Ascending aorta (tissue), 2 donors: ENCODE measurements at regions not wholly inside any gene's neighbourhood (a gene's known extent, or its start where the extent isn't known, plus 50 kb on each side); places are given as distances from the start of the nearest gene placed in this dataset.

Experiments
- DNase-seq, 2 donors: peaks; one replicate each; pipeline ENCODE4 v3.0.0-alpha.2; 2019; ENCODE audit warnings: low spot score in 2 of 2
- H3K27ac ChIP-seq, 2 donors: fragments of 200-600 bp; sonication (generic); one replicate each; pipeline ENCODE4 v1.5.1; 2016 to 2017; ENCODE audit warnings: mild to moderate bottlenecking in 1 of 2
- H3K27me3 ChIP-seq: fragments of 200-600 bp; sonication (generic); one replicate; pipeline ENCODE4 v1.5.1; 2017
- H3K36me3 ChIP-seq, 2 donors: fragments of 200-600 bp; sonication (generic); one replicate each; pipeline ENCODE4 v1.5.1; 2016
- H3K4me1 ChIP-seq, 2 donors: fragments of 200-600 bp; sonication (generic); one replicate each; pipeline ENCODE4 v1.5.1; 2016 to 2017; ENCODE audit warnings: mild to moderate bottlenecking in 1 of 2
- H3K4me3 ChIP-seq, 2 donors: fragments of 200-600 bp; sonication (generic); one replicate each; pipeline ENCODE4 v1.5.1; 2016 to 2017; ENCODE audit warnings: mild to moderate bottlenecking in 1 of 2
- H3K9me3 ChIP-seq, 2 donors: fragments of 200-600 bp; sonication (generic); one replicate each; pipeline ENCODE4 v1.5.1; 2016
- intact Hi-C: fragments of 100-400 bp; cut with DNase I; formaldehyde crosslinking; loops from one replicate; pipeline ENCODE4 v1.15.1; 2023
- TF ChIP-seq, protein P1 (sequence below), 3 experiments: fragments of 200-600 bp in 2 of 3; fragments of 450-650 bp in 1 of 3; sonication (generic) in 2 of 3; IDR thresholded peaks; one replicate each; pipeline ENCODE4 v1.5.1; 2016 to 2019; ENCODE audit warnings: antibody characterized with exemption in 3 of 3, mild to moderate bottlenecking in 1 of 3, moderate library complexity in 1 of 3

DNA sequence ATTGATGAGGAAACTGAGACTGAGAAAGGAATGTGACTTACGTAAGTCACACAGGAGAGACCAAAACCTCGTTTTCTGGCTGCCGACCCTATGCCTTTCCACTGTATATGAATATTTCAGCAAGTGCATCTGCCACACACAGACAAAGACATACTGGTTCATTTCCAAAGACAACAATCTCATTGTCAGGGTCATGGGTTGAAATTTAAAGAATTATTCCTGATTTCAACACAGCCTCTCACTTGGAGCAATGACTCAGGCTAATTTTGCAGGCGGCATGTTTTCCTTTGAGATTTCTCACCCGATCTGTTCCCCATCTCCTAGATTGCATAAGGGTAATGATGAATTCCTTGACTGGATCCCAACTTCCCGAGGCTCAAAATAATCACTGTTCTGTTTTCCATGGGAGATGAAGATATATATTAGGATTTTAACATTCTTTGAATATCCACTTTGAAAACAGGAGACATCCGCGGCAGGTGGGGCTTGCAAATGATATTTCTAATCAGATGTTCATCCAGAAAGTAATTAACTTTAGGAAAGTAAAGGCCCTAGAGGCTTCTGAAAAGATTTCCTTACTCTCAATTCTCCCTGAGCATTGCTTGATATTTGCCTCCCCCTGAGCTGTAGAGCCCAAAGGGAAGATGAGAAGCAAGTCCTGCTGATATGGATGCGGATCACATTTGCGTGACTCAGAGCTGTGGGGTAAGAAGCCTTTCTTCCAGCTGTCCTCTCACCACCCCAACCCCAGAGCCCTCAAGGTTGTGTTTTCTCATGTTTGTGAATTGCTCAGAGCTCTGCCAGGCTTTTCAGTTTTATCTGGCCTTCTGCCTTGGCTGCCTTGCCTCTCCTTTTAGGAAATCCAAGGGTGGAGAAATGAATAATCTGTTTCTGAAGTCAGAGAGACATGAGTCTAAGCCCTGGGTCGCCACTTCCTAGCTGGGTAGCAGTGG, 361.1 kb upstream of the BOD1L1 start:
- peaks cover 0 to 18% of the 10 kb centered on the region in 2 donors for H3K4me1 ChIP-seq
- peak; percentile 24 to 83 for DNase-seq
- no peaks in the 10 kb centered on the region for H3K9me3 ChIP-seq
- TF ChIP-seq, protein P1, sequence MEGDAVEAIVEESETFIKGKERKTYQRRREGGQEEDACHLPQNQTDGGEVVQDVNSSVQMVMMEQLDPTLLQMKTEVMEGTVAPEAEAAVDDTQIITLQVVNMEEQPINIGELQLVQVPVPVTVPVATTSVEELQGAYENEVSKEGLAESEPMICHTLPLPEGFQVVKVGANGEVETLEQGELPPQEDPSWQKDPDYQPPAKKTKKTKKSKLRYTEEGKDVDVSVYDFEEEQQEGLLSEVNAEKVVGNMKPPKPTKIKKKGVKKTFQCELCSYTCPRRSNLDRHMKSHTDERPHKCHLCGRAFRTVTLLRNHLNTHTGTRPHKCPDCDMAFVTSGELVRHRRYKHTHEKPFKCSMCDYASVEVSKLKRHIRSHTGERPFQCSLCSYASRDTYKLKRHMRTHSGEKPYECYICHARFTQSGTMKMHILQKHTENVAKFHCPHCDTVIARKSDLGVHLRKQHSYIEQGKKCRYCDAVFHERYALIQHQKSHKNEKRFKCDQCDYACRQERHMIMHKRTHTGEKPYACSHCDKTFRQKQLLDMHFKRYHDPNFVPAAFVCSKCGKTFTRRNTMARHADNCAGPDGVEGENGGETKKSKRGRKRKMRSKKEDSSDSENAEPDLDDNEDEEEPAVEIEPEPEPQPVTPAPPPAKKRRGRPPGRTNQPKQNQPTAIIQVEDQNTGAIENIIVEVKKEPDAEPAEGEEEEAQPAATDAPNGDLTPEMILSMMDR (IDR thresholded peaks at IDR 0.05) = no peak
- H3K27me3 ChIP-seq = no peaks in the 10 kb centered on the region
- peak overlapping the region in 1 of 2 donors; percentile 25 for H3K4me3 ChIP-seq
- no peaks in the 10 kb centered on the region for H3K36me3 ChIP-seq
- H3K27ac ChIP-seq = peak overlapping the region in 1 of 2 donors; percentile 75
- intact Hi-C loops = no loop called here

DNA sequence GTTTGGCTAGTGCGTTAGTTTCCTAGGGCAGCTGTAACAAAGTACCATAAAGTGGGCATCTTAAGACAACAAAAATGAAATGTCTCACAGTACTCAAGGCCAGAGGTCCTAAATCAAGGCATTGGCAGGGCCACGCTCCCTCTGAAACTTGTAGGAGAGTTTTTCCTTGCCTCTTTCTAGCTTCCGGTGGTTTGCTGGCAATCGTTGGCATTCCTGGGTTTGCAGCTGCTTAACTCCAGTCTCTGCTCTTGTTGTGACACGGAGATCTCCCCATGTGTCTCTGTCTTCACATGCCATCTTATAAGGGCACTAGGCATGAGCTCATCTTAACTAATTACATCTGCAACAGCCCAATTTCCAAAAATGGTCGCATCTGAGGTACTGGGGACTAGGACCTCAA, 362.0 kb upstream of the BOD1L1 start:
- TF ChIP-seq, protein P1 (IDR thresholded peaks at IDR 0.05) = no peak
- Histone ChIP-seq H3K4me3 (peak overlapping the region; percentile 14 to 25), H3K27ac (peak overlapping the region in 1 of 2 donors; percentile 75), H3K4me1 (peaks cover 0 to 18% of the 10 kb centered on the region in 2 donors), H3K9me3 (no peaks in the 10 kb centered on the region), H3K27me3 (no peaks in the 10 kb centered on the region), H3K36me3 (no peaks in the 10 kb centered on the region)
- intact Hi-C loops = no loop called here
- DNase-seq = no peak

DNA sequence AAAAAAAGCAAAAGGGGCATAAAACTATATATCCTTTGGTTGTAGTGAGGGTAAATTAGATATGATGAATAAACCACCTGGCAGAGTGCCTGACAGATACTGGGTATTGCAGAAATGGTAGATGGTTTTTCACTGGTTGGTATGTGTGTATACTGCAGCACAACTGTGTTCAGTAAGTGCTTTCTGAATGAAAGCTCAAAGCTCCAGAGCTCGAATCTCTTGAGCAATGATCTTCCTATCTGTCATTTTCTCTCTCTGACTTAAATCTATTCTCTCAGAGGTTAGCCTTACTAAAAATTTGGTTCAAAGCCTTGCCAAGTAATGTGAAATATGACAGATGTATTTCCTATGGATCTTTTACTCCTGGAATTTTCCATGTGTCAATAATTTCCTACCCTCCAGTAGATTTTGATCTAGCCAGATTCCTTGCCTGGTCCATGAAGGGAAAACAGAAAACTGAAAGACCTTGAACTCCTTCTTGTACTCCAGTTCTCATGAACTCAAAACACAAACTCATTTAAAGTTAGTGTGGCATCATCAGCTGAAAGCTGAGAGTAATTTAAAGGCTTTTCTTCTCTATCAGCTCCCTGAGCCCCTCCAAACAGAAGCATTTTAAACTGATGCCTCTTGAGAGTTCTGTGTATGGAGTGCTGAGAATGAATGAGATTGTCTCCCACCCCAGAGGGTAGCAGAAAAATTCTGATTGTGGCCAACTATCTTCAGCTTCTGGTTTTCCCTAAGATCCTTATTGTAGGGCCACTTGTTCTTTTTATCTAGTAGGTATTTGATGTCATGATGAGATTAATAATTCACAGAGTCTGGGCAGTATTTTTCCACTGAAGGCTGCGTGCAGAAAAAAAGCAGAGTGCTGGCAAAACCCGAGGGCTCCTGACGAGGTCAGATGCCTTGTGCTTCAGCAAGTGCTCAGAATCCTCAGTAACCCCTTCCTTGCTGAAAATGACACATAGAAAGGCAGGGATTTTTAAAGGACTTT, 363.4 kb upstream of the BOD1L1 start:
- peaks cover 0 to 13% of the 10 kb centered on the region in 2 donors for H3K4me1 ChIP-seq
- no peak for DNase-seq
- no peak overlapping the region for H3K27ac ChIP-seq
- no peaks in the 10 kb centered on the region for H3K27me3 ChIP-seq
- H3K9me3 ChIP-seq = no peaks in the 10 kb centered on the region
- intact Hi-C loops = no loop called here
- H3K4me3 ChIP-seq = no peak overlapping the region
- TF ChIP-seq, protein P1 (IDR thresholded peaks at IDR 0.05) = no peak
- no peaks in the 10 kb centered on the region for H3K36me3 ChIP-seq

DNA sequence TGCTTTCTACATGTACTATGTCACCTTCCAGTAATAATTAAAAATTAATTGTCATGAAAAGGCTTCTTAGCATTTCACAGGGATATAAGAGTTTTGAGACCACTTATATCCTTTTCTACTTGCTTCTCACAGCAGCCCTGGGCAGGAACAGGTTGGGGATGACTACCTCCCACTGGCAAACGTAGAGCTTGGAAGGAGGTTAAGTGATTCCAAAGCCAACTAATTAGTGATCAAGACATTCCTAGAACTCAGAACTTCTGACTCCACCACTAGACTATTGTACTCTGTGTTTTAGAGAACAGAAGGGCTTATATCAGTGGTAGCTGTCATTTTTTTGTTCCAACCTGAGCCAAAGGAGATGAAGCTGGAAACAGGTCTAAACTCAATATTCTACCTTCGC, 364.5 kb upstream of the BOD1L1 start:
- DNase-seq = no peak
- Histone ChIP-seq H3K36me3 (no peaks in the 10 kb centered on the region), H3K4me1 (peaks cover 0 to 13% of the 10 kb centered on the region in 2 donors), H3K27ac (no peak overlapping the region), H3K4me3 (no peak overlapping the region), H3K9me3 (no peaks in the 10 kb centered on the region), H3K27me3 (no peaks in the 10 kb centered on the region)
- intact Hi-C loops = no loop called here
- TF ChIP-seq, protein P1 (IDR thresholded peaks at IDR 0.05) = no peak

DNA sequence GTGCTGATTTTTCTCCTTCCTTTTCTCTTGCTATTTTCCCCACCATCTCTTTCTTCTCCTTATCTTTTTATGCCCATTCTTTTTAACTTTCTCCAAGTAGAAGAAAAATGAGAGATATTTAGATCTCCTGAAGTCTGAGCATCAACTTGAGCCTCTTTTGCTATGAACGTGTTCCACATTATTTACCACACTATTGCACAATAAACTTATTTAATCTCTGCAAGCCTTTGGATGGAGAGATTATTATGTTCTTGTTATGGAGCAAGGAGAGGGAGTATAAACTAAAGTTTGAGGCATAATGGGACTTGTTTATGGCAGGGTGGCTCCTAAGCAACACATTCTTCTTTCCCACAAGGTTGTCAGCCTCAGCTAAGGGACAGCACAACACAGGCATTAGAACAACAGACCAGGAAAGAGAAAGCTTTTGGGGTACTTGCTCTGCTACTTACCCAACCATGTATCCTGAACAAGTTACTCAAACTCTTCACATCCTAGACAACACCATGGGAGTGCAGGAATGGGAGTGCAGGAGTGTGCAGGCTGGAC, 365.5 kb upstream of the BOD1L1 start:
- H3K4me1 ChIP-seq = peaks cover 0 to 13% of the 10 kb centered on the region in 2 donors
- H3K36me3 ChIP-seq = no peaks in the 10 kb centered on the region
- H3K27ac ChIP-seq = no peak overlapping the region
- H3K27me3 ChIP-seq = no peaks in the 10 kb centered on the region
- no peak for DNase-seq
- intact Hi-C loops = no loop called here
- TF ChIP-seq, protein P1 (IDR thresholded peaks at IDR 0.05) = no peak
- H3K4me3 ChIP-seq = no peak overlapping the region
- H3K9me3 ChIP-seq = no peaks in the 10 kb centered on the region
